ENCODE measurements at regions not wholly inside any gene's neighbourhood (a gene's known extent, or its start where the extent isn't known, plus 50 kb on each side); places are given as distances from the start of the nearest gene placed in this dataset.

- TF ChIP-seq POLR2A (IDR thresholded peaks at IDR 0.05; ENCODE audit: low read length), result peak; percentile 51
- TF ChIP-seq GATA1 (IDR thresholded peaks at IDR 0.05; ENCODE audit: low read depth, low read length), result no peak
Measured at GRCh38 chr1:55277377-55278130, 62.4 kb upstream of the USP24 start.

Data from erythroblast (primary cell).